Gastrocnemius medialis (tissue), 4 donors: ENCODE measurements at regions not wholly inside any gene's neighbourhood (a gene's known extent, or its start where the extent isn't known, plus 50 kb on each side); places are given as distances from the start of the nearest gene placed in this dataset.

Experiments used
- CTCF ChIP-seq, 5 experiments: fragments of 450-650 bp in 3 of 5; fragments of 200-600 bp in 2 of 5; sonication (generic) in 2 of 5; IDR thresholded peaks in 4 of 5; conservative IDR thresholded peaks in 1 of 5; 1 replicate in 4 of 5; 2 replicates in 1 of 5; pipeline ENCODE4 v1.5.1; 2016 to 2019; ENCODE audit warnings: antibody characterized with exemption in 5 of 5, mild to moderate bottlenecking in 3 of 5, moderate library complexity in 3 of 5
- POLR2A ChIP-seq, 2 donors: fragments of 450-650 bp; IDR thresholded peaks; one replicate each; pipeline ENCODE4 v1.6.1; 2017; ENCODE audit warnings: antibody characterized with exemption in 2 of 2, mild to moderate bottlenecking in 2 of 2, moderate library complexity in 2 of 2

DNA sequence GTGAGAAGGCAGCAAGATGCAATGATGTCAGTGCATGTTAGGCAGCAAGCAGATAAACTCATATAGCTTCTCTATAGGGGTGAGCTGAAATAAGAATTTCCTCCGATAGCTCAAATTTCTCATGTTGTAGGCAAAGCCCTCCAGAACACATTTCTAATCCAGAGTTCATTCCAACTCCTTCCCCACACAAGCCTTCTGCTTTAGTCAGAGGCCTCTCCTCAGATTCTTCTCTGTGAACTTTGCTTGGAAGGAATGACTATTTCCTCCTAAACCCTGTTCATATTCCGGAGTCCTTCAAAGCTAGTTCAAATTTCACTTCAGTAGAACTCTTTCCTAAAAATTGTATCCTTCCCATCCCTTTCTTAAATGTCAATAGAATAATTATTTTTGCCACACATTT, 144.8 kb downstream of the KCNJ2 start:
- no peak for TF ChIP-seq POLR2A (IDR thresholded peaks at IDR 0.05)
- no peak for TF ChIP-seq CTCF (IDR thresholded peaks at IDR 0.05 in 4 of 5, conservative IDR thresholded peaks at IDR 0.05 in 1 of 5)
